H9 (cell line): ENCODE measurements at regions not wholly inside any gene's neighbourhood (a gene's known extent, or its start where the extent isn't known, plus 50 kb on each side); places are given as distances from the start of the nearest gene placed in this dataset.

Experiments
- DNase-seq: peaks from one replicate; pipeline ENCODE4 v3.0.0-alpha.2; 2017
- H2AFZ ChIP-seq: one replicate; pipeline ENCODE4 v1.6.1; 2013; ENCODE audit warnings: mild to moderate bottlenecking, low read length, control low read depth, moderate library complexity
- H2AK5ac ChIP-seq: 2 replicates; pipeline ENCODE4 v1.6.1; 2013; ENCODE audit warnings: low read length, control low read depth, mixed read lengths; ENCODE audit not compliant: insufficient read length
- H2BK120ac ChIP-seq: one replicate; pipeline ENCODE4 v1.6.1; 2013; ENCODE audit warnings: low read depth, mild to moderate bottlenecking, low read length, control low read depth, inconsistent platforms; ENCODE audit not compliant: poor library complexity, severe bottlenecking
- H2BK12ac ChIP-seq: 2 replicates; pipeline ENCODE4 v1.6.1; 2013; ENCODE audit warnings: low read length, control low read depth, mixed read lengths, low read depth; ENCODE audit not compliant: insufficient read length
- H2BK15ac ChIP-seq: 2 replicates; pipeline ENCODE4 v1.6.1; 2013; ENCODE audit warnings: low read depth, low read length, control low read depth
- H2BK20ac ChIP-seq: one replicate; pipeline ENCODE4 v1.6.1; 2013; ENCODE audit warnings: low read depth, mild to moderate bottlenecking, low read length, control low read depth, inconsistent platforms; ENCODE audit not compliant: poor library complexity, severe bottlenecking
- H2BK5ac ChIP-seq: 2 replicates; pipeline ENCODE4 v1.6.1; 2013; ENCODE audit warnings: low read length, control low read depth, mixed read lengths; ENCODE audit not compliant: insufficient read length
- H3K14ac ChIP-seq: 2 replicates; pipeline ENCODE4 v1.6.1; 2013; ENCODE audit warnings: low read length, control low read depth; ENCODE audit not compliant: insufficient read depth
- H3K18ac ChIP-seq: 2 replicates; pipeline ENCODE4 v1.6.1; 2013; ENCODE audit warnings: low read depth, mild to moderate bottlenecking, mixed read lengths, low read length, control low read depth; ENCODE audit not compliant: insufficient read length
- H3K23ac ChIP-seq: 2 replicates; pipeline ENCODE4 v1.6.1; 2013; ENCODE audit warnings: low read length, control low read depth, mixed read lengths, low read depth; ENCODE audit not compliant: insufficient read length
- H3K23me2 ChIP-seq: 2 replicates; pipeline ENCODE4 v1.6.1; 2013; ENCODE audit warnings: low read depth, mild to moderate bottlenecking, mixed read lengths, low read length, control low read depth; ENCODE audit not compliant: insufficient read length, poor library complexity, severe bottlenecking
- H3K27ac ChIP-seq: 2 replicates; pipeline ENCODE4 v1.5.1; 2013; ENCODE audit warnings: low read length, control low read depth, mixed read lengths, low read depth; ENCODE audit not compliant: insufficient read length
- H3K27me3 ChIP-seq: 2 replicates; pipeline ENCODE4 v1.6.1; 2013; ENCODE audit warnings: low read length, control low read depth, inconsistent platforms; ENCODE audit not compliant: insufficient read depth
- H3K4ac ChIP-seq: 2 replicates; pipeline ENCODE4 v1.6.1; 2013; ENCODE audit warnings: low read depth, mild to moderate bottlenecking, control low read depth, inconsistent platforms, low read length, moderate library complexity
- H3K4me1 ChIP-seq: 2 replicates; pipeline ENCODE4 v1.6.1; 2013; ENCODE audit warnings: low read length, control low read depth, inconsistent platforms; ENCODE audit not compliant: insufficient read depth
- H3K4me2 ChIP-seq: 2 replicates; pipeline ENCODE4 v1.6.1; 2013; ENCODE audit warnings: low read length, control low read depth, mixed read lengths; ENCODE audit not compliant: insufficient read length, insufficient read depth
- H3K56ac ChIP-seq: 2 replicates; pipeline ENCODE4 v1.6.1; 2013; ENCODE audit warnings: low read depth, mild to moderate bottlenecking, mixed read lengths, low read length, control low read depth; ENCODE audit not compliant: insufficient read length
- H3K79me1 ChIP-seq: 2 replicates; pipeline ENCODE4 v1.6.1; 2013; ENCODE audit warnings: low read depth, mild to moderate bottlenecking, moderate library complexity, low read length, control low read depth, inconsistent platforms; ENCODE audit not compliant: insufficient read depth, poor library complexity, severe bottlenecking
- H3K79me2 ChIP-seq: 2 replicates; pipeline ENCODE4 v1.6.1; 2013; ENCODE audit warnings: low read length, control low read depth, inconsistent platforms; ENCODE audit not compliant: insufficient read depth
- H3K9ac ChIP-seq: 2 replicates; pipeline ENCODE4 v1.6.1; 2013; ENCODE audit warnings: low read length, control low read depth, mixed read lengths; ENCODE audit not compliant: insufficient read length; ENCODE audit errors: extremely low read depth
- H3K9me3 ChIP-seq: one replicate; pipeline ENCODE4 v1.6.1; 2013; ENCODE audit warnings: low read depth, low read length, inconsistent platforms; ENCODE audit not compliant: control insufficient read depth
- H3T11ph ChIP-seq: one replicate; pipeline ENCODE4 v1.6.1; 2013; ENCODE audit warnings: mild to moderate bottlenecking, low read length, control low read depth, inconsistent platforms
- H4K20me1 ChIP-seq: one replicate; pipeline ENCODE4 v1.6.1; 2013; ENCODE audit not compliant: control insufficient read depth, insufficient read length, insufficient read depth
- H4K5ac ChIP-seq: 2 replicates; pipeline ENCODE4 v1.6.1; 2013; ENCODE audit warnings: low read depth, mild to moderate bottlenecking, mixed read lengths, low read length, control low read depth; ENCODE audit not compliant: insufficient read length
- H4K8ac ChIP-seq: replicated peaks from 2 replicates; pipeline ENCODE4 v1.6.1; 2013; ENCODE audit warnings: low read length, control low read depth, mixed read lengths, low read depth; ENCODE audit not compliant: insufficient read length
- H4K91ac ChIP-seq: 2 replicates; pipeline ENCODE4 v1.6.1; 2013; ENCODE audit warnings: low read depth, mild to moderate bottlenecking, moderate library complexity, mixed read lengths, low read length, control low read depth; ENCODE audit not compliant: insufficient read length
- H3K27ac Mint-ChIP-seq, 3 experiments: 2 replicates in 2 of 3; 3 replicates in 1 of 3; pipeline ENCODE4 v1.8.0; 2020 to 2021; ENCODE audit warnings: mixed read lengths in 3 of 3, mild to moderate bottlenecking in 1 of 3, moderate library complexity in 1 of 3
- H3K27me3 Mint-ChIP-seq: 2 replicates; pipeline ENCODE4 v1.8.0; 2021; ENCODE audit warnings: low read depth, mild to moderate bottlenecking, moderate library complexity, mixed read lengths
- H3K36me3 Mint-ChIP-seq, 3 experiments: 2 replicates in 2 of 3; 3 replicates in 1 of 3; pipeline ENCODE4 v1.8.0; 2020 to 2021; ENCODE audit warnings: low read depth in 3 of 3, mixed read lengths in 3 of 3; ENCODE audit not compliant: insufficient read depth in 1 of 3
- H3K4me1 Mint-ChIP-seq, 2 experiments: 2 replicates each; pipeline ENCODE4 v1.8.0; 2020; ENCODE audit warnings: mixed read lengths in 2 of 2
- H3K4me3 Mint-ChIP-seq, 2 experiments: 2 replicates in 1 of 2; 3 replicates in 1 of 2; pipeline ENCODE4 v1.8.0; 2020 to 2021; ENCODE audit warnings: mild to moderate bottlenecking in 2 of 2, mixed read lengths in 2 of 2, moderate library complexity in 1 of 2
- H3K9me3 Mint-ChIP-seq, 2 experiments: 2 replicates in 1 of 2; 3 replicates in 1 of 2; pipeline ENCODE4 v1.8.0; 2020; ENCODE audit warnings: mild to moderate bottlenecking in 2 of 2, mixed read lengths in 2 of 2, moderate library complexity in 1 of 2
- CTCF ChIP-seq: fragments of 200-600 bp; sonication (generic); conservative IDR thresholded peaks from 3 replicates; pipeline ENCODE4 v1.8.0; 2021; ENCODE audit warnings: antibody characterized with exemption, mild to moderate bottlenecking
- WGBS: extraction: QIAGEN DNeasy Blood & Tissue Kit; methylation state at CpG from one replicate; pipeline ENCODE4 v1.1.7; 2013; ENCODE audit warnings: missing lambda C conversion rate, low lambda C conversion rate, mixed read lengths; ENCODE audit not compliant: insufficient read length; ENCODE audit errors: extremely low coverage; 5-methylcytosine and 5-hydroxymethylcytosine counted together

- H2AK5ac ChIP-seq: no peak overlapping the region
- H3K27ac ChIP-seq: no peak overlapping the region
- DNase-seq: no peak
- H3K18ac ChIP-seq: no peak overlapping the region
- H2BK120ac ChIP-seq: no peak overlapping the region
- no CpG with 5 or more reads among the region's 14 CpGs for WGBS
- H3K27ac Mint-ChIP-seq: no peak overlapping the region
- H3K23me2 ChIP-seq: no peaks in the 10 kb centered on the region
- H2BK5ac ChIP-seq: no peak overlapping the region
- no peak overlapping the region for H4K8ac ChIP-seq
- peaks cover 9 to 22% (median 9%) of the 10 kb centered on the region in 3 experiments; a peak in 6 of 7 replicates for H3K36me3 Mint-ChIP-seq
- no peak overlapping the region for H3K23ac ChIP-seq
- no peak overlapping the region for H3K4me2 ChIP-seq
- H4K91ac ChIP-seq: no peak overlapping the region
- no peaks in the 10 kb centered on the region for H3K4me1 ChIP-seq
- peaks cover 53% of the 10 kb centered on the region for H3K9me3 ChIP-seq
- H2BK20ac ChIP-seq: no peak overlapping the region
- H3K14ac ChIP-seq: no peak overlapping the region
- no peak overlapping the region for H3K4me3 Mint-ChIP-seq
- H3K9me3 Mint-ChIP-seq: peaks cover 52 to 56% of the 10 kb centered on the region in 2 experiments
- no peaks in the 10 kb centered on the region for H3K79me2 ChIP-seq
- H3K4me1 Mint-ChIP-seq: no peaks in the 10 kb centered on the region
- no peaks in the 10 kb centered on the region for H3K79me1 ChIP-seq
- H4K5ac ChIP-seq: no peak overlapping the region
- peaks cover 2% of the 10 kb centered on the region for H3K27me3 Mint-ChIP-seq
- no peaks in the 10 kb centered on the region for H4K20me1 ChIP-seq
- H3T11ph ChIP-seq: no peak overlapping the region
- no peak overlapping the region for H3K4ac ChIP-seq
- no peak overlapping the region for H2BK12ac ChIP-seq
- TF ChIP-seq CTCF: no peak
- no peak overlapping the region for H2BK15ac ChIP-seq
- H3K9ac ChIP-seq: no peak overlapping the region
- no peak overlapping the region for H2AFZ ChIP-seq
- no peak overlapping the region for H3K56ac ChIP-seq
- no peaks in the 10 kb centered on the region for H3K27me3 ChIP-seq
These were observed 68.7 kb downstream of the ZNF727 start for GRCh38 chr7:64113981-64114380.
